Choroid plexus epithelial cell (primary cell): ENCODE measurements at regions not wholly inside any gene's neighbourhood (a gene's known extent, or its start where the extent isn't known, plus 50 kb on each side); places are given as distances from the start of the nearest gene placed in this dataset.

ENCODE experiments used
- DNase-seq: peaks from one replicate; pipeline ENCODE4 v3.0.0-alpha.2; 2010; ENCODE audit warnings: low read depth
- H3K4me3 ChIP-seq: 2 replicates; pipeline ENCODE4 v1.5.1; 2011; ENCODE audit warnings: low read depth, mild to moderate bottlenecking, control low read depth, low read length, moderate library complexity
- CTCF ChIP-seq: conservative IDR thresholded peaks from 2 replicates; pipeline ENCODE4 v1.5.1; 2011; ENCODE audit warnings: low read depth, mild to moderate bottlenecking, control low read depth, inconsistent platforms, low read length, moderate library complexity

- TF ChIP-seq CTCF = no peak
- no peak overlapping the region for H3K4me3 ChIP-seq
- DNase-seq = no peak
Measured at GRCh38 chr1:58997637-58998036, 213.8 kb upstream of the JUN start.

- H3K4me3 ChIP-seq = no peak overlapping the region
- DNase-seq = no peak
- no peak for TF ChIP-seq CTCF
Measured at GRCh38 chr1:58999676-59000075, 215.8 kb upstream of the JUN start.

GRCh38 chr1:59004755-59005154 is 220.9 kb upstream of the JUN start:
- TF ChIP-seq CTCF = no peak
- DNase-seq = no peak

GRCh38 chr1:59005491-59006288 is 221.8 kb upstream of the JUN start:
- no peak for DNase-seq
- H3K4me3 ChIP-seq = no peak overlapping the region
- TF ChIP-seq CTCF = no peak

More at GRCh38 chr1:59004755-59005154, 220.9 kb upstream of the JUN start:
- H3K4me3 ChIP-seq = no peak overlapping the region

GRCh38 chr1:59006289-59006658 is 222.4 kb upstream of the JUN start:
- no peak for DNase-seq
- H3K4me3 ChIP-seq = no peak overlapping the region
- TF ChIP-seq CTCF = no peak

GRCh38 chr1:59006932-59007331 is 223.1 kb upstream of the JUN start:
- DNase-seq = no peak
- no peak for TF ChIP-seq CTCF
- H3K4me3 ChIP-seq = no peak overlapping the region

- no peak for DNase-seq
- no peak for TF ChIP-seq CTCF
- H3K4me3 ChIP-seq = no peak overlapping the region
Measured at GRCh38 chr1:59007429-59007819, 223.6 kb upstream of the JUN start.
